Gastroesophageal sphincter (tissue), 3 donors: ENCODE measurements at regions not wholly inside any gene's neighbourhood (a gene's known extent, or its start where the extent isn't known, plus 50 kb on each side); places are given as distances from the start of the nearest gene placed in this dataset.

Experiments
- CTCF ChIP-seq, 4 experiments: fragments of 200-600 bp in 2 of 4; fragments of 450-650 bp in 2 of 4; sonication (generic) in 1 of 4; IDR thresholded peaks; one replicate each; pipeline ENCODE4 v1.5.1; 2017 to 2019; ENCODE audit warnings: antibody characterized with exemption in 4 of 4, mild to moderate bottlenecking in 2 of 4, moderate library complexity in 2 of 4
- POLR2AphosphoS5 ChIP-seq: sonication (generic); formaldehyde crosslinking; IDR thresholded peaks from one replicate; pipeline ENCODE4 v1.6.1; 2017; ENCODE audit warnings: antibody characterized with exemption

GRCh38 chr16:35187665-35188225 is 1728.3 kb downstream of the TP53TG3F start:
- no peak for TF ChIP-seq CTCF (IDR thresholded peaks at IDR 0.05)
- no peak for TF ChIP-seq POLR2AphosphoS5
